CD4-positive, alpha-beta T cell (primary cell): ENCODE measurements at regions not wholly inside any gene's neighbourhood (a gene's known extent, or its start where the extent isn't known, plus 50 kb on each side); places are given as distances from the start of the nearest gene placed in this dataset.
"Not testable (repeated sequence)": the region's sequence is repeated elsewhere in the genome, so short reads cannot be mapped to it uniquely, and the experiment has no call there.

ENCODE experiments used
- ATAC-seq: fragments of 200-7000 bp; cut with Tn5 transposase; one replicate; pipeline ENCODE4 v1.10.0; 2022; ENCODE audit warnings: mild to moderate bottlenecking; ENCODE audit not compliant: poor library complexity
- CTCF ChIA-PET: fragments of 350-600 bp; sonication (Branson Sonifier 250); formaldehyde crosslinking; loops from one replicate; lab custom pipeline; 2021; ENCODE audit warnings: antibody characterized with exemption, inconsistent platforms; lab: Charles Lee
- POLR2A ChIA-PET: fragments of 350-600 bp; sonication (Branson Sonifier 250); formaldehyde crosslinking; loops from one replicate; lab custom pipeline; 2021; ENCODE audit warnings: antibody characterized with exemption, inconsistent platforms; lab: Charles Lee
- DNase-seq, 14 experiments: peaks; one replicate each; pipeline ENCODE4 v3.0.0-alpha.2; 2013 to 2020; ENCODE audit warnings: mixed read lengths in 2 of 14
- H3K27ac ChIP-seq, 2 donors: one replicate each; pipeline versions ENCODE4 v1.5.1 to v1.7.0; 2013; ENCODE audit warnings: low read length in 2 of 2, low read depth in 1 of 2, mild to moderate bottlenecking in 1 of 2
- H3K27me3 ChIP-seq, 2 experiments: 1 replicate in 1 of 2; 2 replicates in 1 of 2; pipeline versions ENCODE4 v1.6.1 to v1.7.0; 2013; ENCODE audit warnings: low read length in 2 of 2, control low read depth in 1 of 2, mild to moderate bottlenecking in 1 of 2, moderate library complexity in 1 of 2; ENCODE audit not compliant: insufficient read depth in 2 of 2, control insufficient read depth in 1 of 2
- H3K36me3 ChIP-seq: one replicate; pipeline ENCODE4 v1.6.1; 2013; ENCODE audit warnings: low read length, control low read depth; ENCODE audit not compliant: insufficient read depth
- H3K4me1 ChIP-seq: one replicate; pipeline ENCODE4 v1.6.1; 2013; ENCODE audit warnings: low read length, control low read depth; ENCODE audit not compliant: insufficient read depth
- H3K4me3 ChIP-seq: one replicate; pipeline ENCODE4 v1.5.1; 2013; ENCODE audit warnings: mild to moderate bottlenecking, low read length, moderate library complexity
- H3K9me3 ChIP-seq, 2 experiments: 1 replicate in 1 of 2; 2 replicates in 1 of 2; pipeline versions ENCODE4 v1.6.1 to v1.7.0; 2013; ENCODE audit warnings: low read length in 2 of 2, mild to moderate bottlenecking in 2 of 2, control low read depth in 1 of 2, moderate library complexity in 1 of 2; ENCODE audit not compliant: control insufficient read depth in 1 of 2, insufficient read depth in 1 of 2
- H3K27ac Mint-ChIP-seq: one replicate; pipeline ENCODE4 v1.8.0; 2020; ENCODE audit warnings: mixed read lengths
- H3K27me3 Mint-ChIP-seq: one replicate; pipeline ENCODE4 v1.8.0; 2021; ENCODE audit warnings: mixed read lengths
- H3K36me3 Mint-ChIP-seq: one replicate; pipeline ENCODE4 v1.8.0; 2021; ENCODE audit warnings: low read depth, mixed read lengths
- H3K4me1 Mint-ChIP-seq: one replicate; pipeline ENCODE4 v1.8.0; 2021; ENCODE audit warnings: low read depth, mixed read lengths
- H3K4me3 Mint-ChIP-seq: one replicate; pipeline ENCODE4 v1.8.0; 2020; ENCODE audit warnings: mild to moderate bottlenecking, mixed read lengths
- H3K9me3 Mint-ChIP-seq: one replicate; pipeline ENCODE4 v1.8.0; 2020; ENCODE audit warnings: mixed read lengths
- CTCF ChIP-seq: fragments of 200-600 bp; IDR thresholded peaks from one replicate; pipeline ENCODE4 v1.8.0; 2022; ENCODE audit warnings: antibody characterized with exemption, mild to moderate bottlenecking
- intact Hi-C, 2 experiments: fragments of 100-400 bp; cut with DNase I in 1 of 2; cut with micrococcal nuclease in 1 of 2; formaldehyde crosslinking; loops; one replicate each; pipeline versions ENCODE4 v1.15.1 to v1.9.0; 2023 to 2025; cut with DNase I, micrococcal nuclease

DNA sequence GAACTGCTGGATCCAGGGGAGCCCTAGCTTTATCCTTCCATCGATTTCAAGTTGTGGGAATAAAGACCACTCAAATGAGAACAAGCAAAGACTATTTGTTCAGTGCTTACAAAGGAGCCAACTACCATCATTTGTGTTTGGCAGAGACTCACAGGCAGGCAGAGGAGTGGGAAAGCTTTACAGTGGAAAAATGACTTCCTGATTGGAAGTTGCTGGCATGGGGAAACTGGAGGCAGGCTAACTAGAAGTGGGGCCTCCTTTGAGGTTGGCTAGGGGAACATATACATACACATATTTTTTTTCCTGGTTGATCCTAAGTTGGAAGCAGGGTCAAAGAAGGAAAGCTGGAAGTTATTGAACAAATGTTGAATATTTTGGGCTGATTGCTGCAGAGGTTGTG lies 121.7 kb downstream of the ACTBL2 start:
- no peak overlapping the region for H3K27ac Mint-ChIP-seq
- no peak overlapping the region for H3K4me3 ChIP-seq
- H3K36me3 Mint-ChIP-seq: no peaks in the 10 kb centered on the region
- ChIA-PET POLR2A (no interaction called here), CTCF (no interaction called here)
- ATAC-seq (no peak), DNase-seq (no peak)
- H3K4me1 ChIP-seq: no peaks in the 10 kb centered on the region
- no peaks in the 10 kb centered on the region for H3K27me3 Mint-ChIP-seq
- H3K27ac ChIP-seq: no peak overlapping the region
- no peak overlapping the region for H3K4me3 Mint-ChIP-seq
- intact Hi-C loops: no loop called here
- no peak for TF ChIP-seq CTCF
- no peaks in the 10 kb centered on the region for H3K36me3 ChIP-seq
- no peaks in the 10 kb centered on the region for H3K27me3 ChIP-seq
- no peaks in the 10 kb centered on the region for H3K9me3 ChIP-seq
- H3K9me3 Mint-ChIP-seq: no peaks in the 10 kb centered on the region
- H3K4me1 Mint-ChIP-seq: no peaks in the 10 kb centered on the region

DNA sequence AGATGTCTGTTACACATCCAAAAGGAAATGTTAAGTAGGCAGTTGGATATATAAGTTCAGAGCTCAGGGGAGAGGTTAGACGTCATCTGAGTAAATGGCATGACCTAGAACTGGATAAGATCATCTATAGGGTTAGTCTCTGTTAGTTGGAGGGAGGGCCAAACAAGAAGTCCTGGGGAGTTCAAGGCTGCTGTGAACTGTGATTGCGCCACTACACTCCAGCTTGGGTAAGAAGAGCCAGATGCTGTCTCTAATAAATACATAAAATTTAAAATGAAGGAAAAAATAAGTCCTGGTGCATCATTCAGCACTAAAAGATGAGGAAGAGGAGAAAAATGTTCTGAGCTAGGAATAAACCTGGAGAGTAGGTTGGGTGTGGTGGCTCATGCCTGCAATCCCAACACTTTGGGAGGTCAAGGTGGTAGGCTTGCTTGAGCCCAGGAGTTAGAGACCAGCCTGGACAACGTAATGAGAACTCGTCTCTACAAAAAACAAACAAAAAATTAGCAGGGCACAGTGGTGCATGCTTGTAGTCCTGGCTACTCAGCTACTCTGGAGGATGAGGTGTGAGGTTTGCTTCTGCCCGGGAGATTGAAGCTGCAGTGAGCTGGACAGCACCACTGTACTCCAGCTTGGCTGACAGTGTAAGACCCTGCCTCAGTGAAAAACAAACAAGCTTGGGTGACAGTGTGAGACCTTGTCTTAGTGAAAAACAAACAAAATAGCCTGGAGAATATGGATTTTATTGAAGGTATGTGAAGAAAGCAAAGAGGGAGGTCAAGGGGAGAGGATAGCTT lies 123.6 kb downstream of the ACTBL2 start:
- CTCF ChIA-PET: interaction anchor here (0.6 kb wide), 1 partner anchor 1289 kb away, joined by 3 read pairs; no protein-coding TSS in a partner anchor
- Mint-ChIP-seq H3K4me3 (no peak overlapping the region), H3K36me3 (no peaks in the 10 kb centered on the region), H3K27ac (no peak overlapping the region), H3K27me3 (no peaks in the 10 kb centered on the region), H3K9me3 (no peaks in the 10 kb centered on the region), H3K4me1 (no peaks in the 10 kb centered on the region)
- H3K4me1 ChIP-seq: no peaks in the 10 kb centered on the region
- DNase-seq: no peak
- POLR2A ChIA-PET: no interaction called here
- intact Hi-C loops: no loop called here
- no peak for TF ChIP-seq CTCF
- no peak overlapping the region for H3K27ac ChIP-seq
- no peak overlapping the region for H3K4me3 ChIP-seq
- H3K27me3 ChIP-seq: no peaks in the 10 kb centered on the region
- no peaks in the 10 kb centered on the region for H3K36me3 ChIP-seq
- no peaks in the 10 kb centered on the region for H3K9me3 ChIP-seq
- no peak for ATAC-seq

DNA sequence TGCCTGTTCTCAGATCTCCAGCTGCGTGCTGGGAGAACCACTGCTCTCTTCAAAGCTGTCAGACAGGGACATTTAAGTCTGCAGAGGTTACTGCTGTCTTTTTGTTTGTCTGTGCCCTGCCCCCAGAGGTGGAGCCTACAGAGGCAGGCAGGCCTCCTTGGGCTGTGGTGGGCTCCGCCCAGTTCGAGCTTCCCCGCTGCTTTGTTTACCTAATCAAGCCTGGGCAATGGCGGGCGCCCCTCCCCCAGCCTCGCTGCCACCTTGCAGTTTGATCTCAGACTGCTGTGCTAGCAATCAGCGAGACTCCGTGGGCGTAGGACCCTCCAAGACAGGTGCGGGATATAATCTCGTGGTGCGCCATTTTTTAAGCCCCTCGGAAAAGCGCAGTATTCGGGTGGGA lies 125.8 kb downstream of the ACTBL2 start:
- H3K4me3 Mint-ChIP-seq, H3K27me3 ChIP-seq, H3K27me3 Mint-ChIP-seq, H3K4me1 Mint-ChIP-seq, H3K9me3 Mint-ChIP-seq, H3K27ac ChIP-seq, H3K9me3 ChIP-seq, H3K4me3 ChIP-seq, CTCF ChIA-PET, intact Hi-C loops, POLR2A ChIA-PET, H3K4me1 ChIP-seq, DNase-seq, ATAC-seq, H3K36me3 ChIP-seq, H3K27ac Mint-ChIP-seq, H3K36me3 Mint-ChIP-seq: not testable (repeated sequence)

DNA sequence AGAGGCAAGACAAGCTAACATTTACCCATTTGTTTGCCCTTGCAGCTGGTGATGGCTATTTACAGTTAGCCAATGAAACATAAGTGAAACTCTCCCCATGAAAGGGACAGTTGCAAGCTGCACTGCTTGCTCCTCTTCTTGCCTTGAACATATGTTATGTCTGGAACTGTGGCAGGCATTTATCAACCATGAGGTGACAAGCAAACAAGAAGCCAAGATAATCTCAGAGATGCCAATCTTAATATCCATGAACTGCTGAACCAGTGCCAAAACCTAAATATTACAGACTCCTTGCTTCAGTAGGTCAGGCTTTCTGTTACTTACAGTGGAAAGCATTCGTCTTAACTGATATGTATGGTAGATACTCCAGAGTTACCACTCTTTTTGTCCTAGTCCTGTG lies 133.4 kb downstream of the ACTBL2 start:
- ATAC-seq: no peak
- Mint-ChIP-seq H3K4me3 (no peak overlapping the region), H3K27me3 (peaks cover 8% of the 10 kb centered on the region), H3K36me3 (no peaks in the 10 kb centered on the region), H3K27ac (no peak overlapping the region), H3K9me3 (peaks cover 8% of the 10 kb centered on the region), H3K4me1 (no peaks in the 10 kb centered on the region)
- Histone ChIP-seq H3K27ac (no peak overlapping the region), H3K27me3 (no peaks in the 10 kb centered on the region), H3K36me3 (no peaks in the 10 kb centered on the region), H3K4me1 (no peaks in the 10 kb centered on the region), H3K4me3 (no peak overlapping the region), H3K9me3 (no peaks in the 10 kb centered on the region)
- no peak for DNase-seq
- ChIA-PET POLR2A (no interaction called here), CTCF (no interaction called here)
- TF ChIP-seq CTCF: no peak
- intact Hi-C loops: no loop called here
